Trophoblast cell (in vitro differentiated cells and primary cell): ENCODE measurements at regions not wholly inside any gene's neighbourhood (a gene's known extent, or its start where the extent isn't known, plus 50 kb on each side); places are given as distances from the start of the nearest gene placed in this dataset.
"Not testable (repeated sequence)": the region's sequence is repeated elsewhere in the genome, so short reads cannot be mapped to it uniquely, and the experiment has no call there.

Experiments
- DNase-seq, 2 donors: peaks; one replicate each; pipeline ENCODE4 v3.0.0-alpha.2; 2016
- H2AFZ ChIP-seq: 2 replicates; pipeline ENCODE4 v1.6.1; 2013; ENCODE audit warnings: low read length, moderate library complexity, mild to moderate bottlenecking; ENCODE audit not compliant: insufficient read depth, poor library complexity
- H2AK5ac ChIP-seq: 2 replicates; pipeline ENCODE4 v1.6.1; 2013; ENCODE audit warnings: mild to moderate bottlenecking, low read length
- H2BK120ac ChIP-seq: 2 replicates; pipeline ENCODE4 v1.6.1; 2013; ENCODE audit warnings: low read length, mild to moderate bottlenecking, moderate library complexity; ENCODE audit not compliant: insufficient read depth, poor library complexity
- H2BK12ac ChIP-seq: 2 replicates; pipeline ENCODE4 v1.6.1; 2013; ENCODE audit warnings: mild to moderate bottlenecking, low read length, moderate library complexity
- H2BK5ac ChIP-seq: 2 replicates; pipeline ENCODE4 v1.6.1; 2013; ENCODE audit warnings: low read length, low read depth, moderate library complexity, mild to moderate bottlenecking; ENCODE audit not compliant: poor library complexity
- H3K14ac ChIP-seq: 2 replicates; pipeline ENCODE4 v1.6.1; 2013; ENCODE audit warnings: mild to moderate bottlenecking, low read length
- H3K18ac ChIP-seq: 2 replicates; pipeline ENCODE4 v1.6.1; 2013; ENCODE audit warnings: mild to moderate bottlenecking, low read length
- H3K23ac ChIP-seq: 2 replicates; pipeline ENCODE4 v1.6.1; 2013; ENCODE audit warnings: low read length
- H3K27ac ChIP-seq: 2 replicates; pipeline ENCODE4 v1.5.1; 2013; ENCODE audit warnings: low read depth, mild to moderate bottlenecking, inconsistent platforms, low read length, moderate library complexity
- H3K27me3 ChIP-seq: 2 replicates; pipeline ENCODE4 v1.6.1; 2013; ENCODE audit warnings: inconsistent platforms, mild to moderate bottlenecking, low read length, moderate library complexity; ENCODE audit not compliant: insufficient read depth
- H3K36me3 ChIP-seq, 2 experiments: 1 replicate in 1 of 2; 2 replicates in 1 of 2; pipeline ENCODE4 v1.6.1; 2013; ENCODE audit warnings: low read length in 2 of 2, mild to moderate bottlenecking in 2 of 2, moderate library complexity in 1 of 2; ENCODE audit not compliant: insufficient read depth in 2 of 2, control insufficient read depth in 1 of 2
- H3K4ac ChIP-seq: 2 replicates; pipeline ENCODE4 v1.6.1; 2013; ENCODE audit warnings: low read depth, mild to moderate bottlenecking, low read length, moderate library complexity
- H3K4me1 ChIP-seq, 2 experiments: 1 replicate in 1 of 2; 2 replicates in 1 of 2; pipeline ENCODE4 v1.6.1; 2013; ENCODE audit warnings: low read length in 2 of 2, mild to moderate bottlenecking in 2 of 2, moderate library complexity in 1 of 2; ENCODE audit not compliant: insufficient read depth in 2 of 2, control insufficient read depth in 1 of 2
- H3K4me2 ChIP-seq: 2 replicates; pipeline ENCODE4 v1.6.1; 2013; ENCODE audit warnings: inconsistent platforms, mild to moderate bottlenecking, low read length, moderate library complexity
- H3K4me3 ChIP-seq: 2 replicates; pipeline ENCODE4 v1.5.1; 2013; ENCODE audit warnings: mild to moderate bottlenecking, low read depth, low read length, inconsistent platforms
- H3K79me1 ChIP-seq: one replicate; pipeline ENCODE4 v1.6.1; 2013; ENCODE audit warnings: low read length
- H3K79me2 ChIP-seq: 2 replicates; pipeline ENCODE4 v1.6.1; 2013; ENCODE audit warnings: low read length, mild to moderate bottlenecking; ENCODE audit not compliant: control insufficient read depth, insufficient read depth, poor library complexity
- H3K9ac ChIP-seq: 2 replicates; pipeline ENCODE4 v1.6.1; 2013; ENCODE audit warnings: mild to moderate bottlenecking, low read length
- H3K9me3 ChIP-seq: 2 replicates; pipeline ENCODE4 v1.6.1; 2013; ENCODE audit warnings: low read depth, mild to moderate bottlenecking, control low read depth, inconsistent platforms, low read length; ENCODE audit not compliant: insufficient read depth
- H4K12ac ChIP-seq: 2 replicates; pipeline ENCODE4 v1.6.1; 2013; ENCODE audit warnings: low read depth, mild to moderate bottlenecking, low read length, moderate library complexity
- H4K8ac ChIP-seq: 2 replicates; pipeline ENCODE4 v1.6.1; 2013; ENCODE audit warnings: low read depth, mild to moderate bottlenecking, low read length, moderate library complexity
- H4K91ac ChIP-seq: one replicate; pipeline ENCODE4 v1.6.1; 2013; ENCODE audit warnings: low read depth, mild to moderate bottlenecking, low read length, moderate library complexity
- WGBS: extraction: QIAGEN DNeasy Blood & Tissue Kit; methylation state at CpG from one replicate; pipeline ENCODE4 v1.1.7; 2013; ENCODE audit warnings: missing lambda C conversion rate; ENCODE audit not compliant: insufficient read length, insufficient coverage; ENCODE audit errors: extremely low coverage; 5-methylcytosine and 5-hydroxymethylcytosine counted together

DNA sequence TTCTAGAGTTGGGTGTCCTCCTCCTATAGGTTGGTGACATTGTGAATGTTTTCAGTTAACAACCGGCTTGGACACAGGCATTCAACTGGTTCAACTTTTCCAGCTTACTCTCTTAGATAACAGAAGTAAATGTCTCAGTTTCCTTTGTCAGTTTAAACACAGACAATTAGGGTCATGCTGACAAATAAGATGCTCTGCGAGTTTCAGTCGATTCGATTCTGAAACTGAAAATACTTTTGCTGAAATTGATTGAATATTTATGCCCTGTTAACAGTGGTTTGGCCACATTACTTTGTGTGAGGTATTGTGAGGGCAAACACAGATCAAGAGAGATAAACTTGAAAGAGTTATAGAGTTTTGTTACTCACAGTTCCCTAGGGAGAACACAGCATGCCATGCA lies 330.5 kb upstream of the FOLH1 start:
- H2BK120ac ChIP-seq, H3K9ac ChIP-seq, H3K4ac ChIP-seq, H3K4me1 ChIP-seq, H2AFZ ChIP-seq, H3K14ac ChIP-seq, H3K27ac ChIP-seq, H3K23ac ChIP-seq, H3K27me3 ChIP-seq, H4K91ac ChIP-seq, H2AK5ac ChIP-seq, H2BK12ac ChIP-seq, H3K4me2 ChIP-seq, H3K9me3 ChIP-seq, H3K79me1 ChIP-seq, H3K79me2 ChIP-seq, H3K4me3 ChIP-seq, H3K18ac ChIP-seq, H3K36me3 ChIP-seq, H4K8ac ChIP-seq, H4K12ac ChIP-seq, H2BK5ac ChIP-seq: not testable (repeated sequence)
- peak in 1 of 2 donors; percentile 40 for DNase-seq
- WGBS: no CpG with 5 or more reads among the region's 4 CpGs

DNA sequence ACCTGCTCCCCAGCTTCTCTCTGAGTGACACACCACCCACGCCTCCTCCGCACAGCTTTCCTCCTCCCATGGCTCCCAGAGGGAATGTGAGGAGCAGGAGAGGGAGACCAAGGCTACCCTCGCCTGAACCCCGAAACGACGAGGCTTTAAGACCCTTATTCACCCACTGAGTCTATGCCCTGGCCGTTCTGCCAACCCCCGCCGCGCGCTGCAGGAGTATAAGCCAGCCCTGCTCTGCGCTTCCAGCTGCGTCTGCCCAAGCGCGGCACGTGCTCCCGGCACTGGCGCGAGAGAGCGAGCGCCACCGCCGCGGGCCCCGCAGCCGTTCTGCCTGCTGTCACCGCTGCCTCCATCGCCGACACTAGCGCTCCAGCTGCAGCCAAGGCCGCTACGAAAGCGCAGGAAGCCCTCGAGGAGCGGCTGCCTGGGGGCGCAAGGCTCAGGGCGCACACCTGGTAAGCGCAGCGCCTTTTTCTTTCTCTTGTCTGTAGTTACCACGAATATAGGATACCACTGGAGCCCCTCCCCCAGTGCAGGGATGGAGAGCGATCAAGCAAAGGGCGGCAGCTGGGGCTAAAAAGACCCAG lies 350.0 kb upstream of the FOLH1 start:
- not testable (repeated sequence) for H3K18ac ChIP-seq, H3K79me2 ChIP-seq, H3K9me3 ChIP-seq, H3K79me1 ChIP-seq, H3K14ac ChIP-seq, H2BK5ac ChIP-seq, H3K4me3 ChIP-seq, H2BK12ac ChIP-seq, H4K12ac ChIP-seq, H3K27me3 ChIP-seq, H2AFZ ChIP-seq, H3K36me3 ChIP-seq, H4K91ac ChIP-seq, H3K4me1 ChIP-seq, H3K9ac ChIP-seq, H3K23ac ChIP-seq, H3K4ac ChIP-seq, H2BK120ac ChIP-seq, H3K27ac ChIP-seq, H3K4me2 ChIP-seq, H2AK5ac ChIP-seq, DNase-seq, H4K8ac ChIP-seq
- WGBS: no CpG with 5 or more reads among the region's 42 CpGs

DNA sequence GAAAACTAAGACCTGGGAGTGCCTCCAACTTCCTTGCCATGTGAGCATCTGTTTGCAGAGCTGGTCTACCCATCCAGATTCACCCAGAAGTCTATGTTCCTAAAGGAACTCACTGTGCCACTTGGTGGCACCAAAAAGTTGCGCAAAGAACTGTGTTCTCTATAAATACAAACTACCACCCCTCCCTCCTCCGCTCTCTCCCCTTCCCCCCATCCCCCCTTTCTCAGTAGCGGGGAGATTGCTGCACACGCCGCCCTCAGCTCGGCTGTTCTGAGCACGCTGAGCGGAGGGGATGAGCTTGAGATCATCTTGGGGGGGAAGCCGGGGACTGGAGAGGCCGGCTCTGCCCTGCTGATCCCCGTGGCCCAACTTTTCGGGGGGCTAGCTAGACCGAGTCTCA lies 352.2 kb upstream of the FOLH1 start:
- not testable (repeated sequence) for H3K9me3 ChIP-seq, H3K18ac ChIP-seq, H3K27me3 ChIP-seq, H3K79me2 ChIP-seq, H3K79me1 ChIP-seq, H2AK5ac ChIP-seq, H2AFZ ChIP-seq, H3K27ac ChIP-seq, H3K23ac ChIP-seq, H3K4ac ChIP-seq, H4K8ac ChIP-seq, DNase-seq, H3K9ac ChIP-seq, H3K14ac ChIP-seq, H4K91ac ChIP-seq, H3K36me3 ChIP-seq, H3K4me2 ChIP-seq, H3K4me3 ChIP-seq, H3K4me1 ChIP-seq, H2BK120ac ChIP-seq, H2BK12ac ChIP-seq, H4K12ac ChIP-seq, H2BK5ac ChIP-seq
- no CpG with 5 or more reads among the region's 13 CpGs for WGBS

DNA sequence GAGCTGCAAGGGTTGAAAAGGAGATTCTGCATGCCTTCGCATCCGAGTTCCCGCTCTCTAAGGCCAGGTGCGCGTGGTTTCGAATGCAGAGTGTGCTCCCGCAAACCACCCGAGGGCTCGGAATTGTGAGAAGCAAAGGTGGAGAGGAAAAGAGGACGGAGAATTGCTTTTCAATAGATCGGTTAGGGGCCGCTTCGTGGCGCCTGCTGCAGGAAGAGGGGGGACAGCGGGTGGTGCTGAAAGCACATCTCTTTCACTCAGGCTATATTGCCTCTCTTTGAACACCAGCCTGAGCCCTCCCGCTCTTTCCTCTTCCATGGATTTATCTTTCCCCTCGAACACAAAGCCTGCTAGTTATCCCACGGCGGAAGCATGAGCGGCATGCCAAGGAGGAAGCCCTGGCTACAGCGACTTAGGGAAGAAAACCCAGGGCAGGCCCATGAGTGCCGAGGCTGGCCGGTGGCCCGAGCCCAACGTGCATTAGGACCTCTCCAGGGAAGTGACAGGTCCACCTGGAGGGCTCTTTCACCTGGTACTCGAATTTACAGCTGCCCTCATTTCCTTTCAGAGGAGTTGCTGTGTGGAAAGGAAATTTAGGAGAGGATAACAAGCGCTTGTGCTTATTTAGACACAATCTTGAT lies 353.0 kb upstream of the FOLH1 start:
- H2BK12ac ChIP-seq, H3K14ac ChIP-seq, H2AFZ ChIP-seq, H4K91ac ChIP-seq, DNase-seq, H3K36me3 ChIP-seq, H2BK5ac ChIP-seq, H3K79me2 ChIP-seq, H2BK120ac ChIP-seq, H3K27me3 ChIP-seq, H3K18ac ChIP-seq, H3K23ac ChIP-seq, H4K8ac ChIP-seq, H3K9ac ChIP-seq, H3K79me1 ChIP-seq, H4K12ac ChIP-seq, H3K4me2 ChIP-seq, H3K4me1 ChIP-seq, H3K4ac ChIP-seq, H3K9me3 ChIP-seq, H2AK5ac ChIP-seq, H3K27ac ChIP-seq, H3K4me3 ChIP-seq: not testable (repeated sequence)
- WGBS: no CpG with 5 or more reads among the region's 27 CpGs
